ENCODE measurements at regions not wholly inside any gene's neighbourhood (a gene's known extent, or its start where the extent isn't known, plus 50 kb on each side); places are given as distances from the start of the nearest gene placed in this dataset.
"Not testable (repeated sequence)": the region's sequence is repeated elsewhere in the genome, so short reads cannot be mapped to it uniquely, and the experiment has no call there.

DNA sequence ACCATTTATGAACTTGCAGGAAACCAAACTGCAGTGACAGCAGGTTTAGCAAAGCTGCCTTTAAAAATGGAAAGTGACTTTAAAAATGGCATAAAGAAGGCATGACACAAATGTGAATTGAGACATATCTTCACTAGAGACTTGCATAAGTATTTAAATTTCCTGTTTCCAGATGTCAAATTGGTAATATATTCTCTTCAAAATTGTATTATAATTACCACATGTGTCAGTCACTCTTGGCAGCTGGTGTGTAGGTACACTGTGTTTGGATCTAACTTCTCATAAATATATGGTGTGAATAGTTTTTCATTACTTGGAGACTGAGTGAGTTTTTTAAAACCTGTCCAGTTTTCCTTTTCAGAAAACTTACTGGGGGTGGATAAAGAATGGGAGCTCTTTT lies 636.2 kb upstream of the SGO1 start:
- Mint-ChIP-seq H3K27me3 (ENCODE audit: unreplicated experiment) (no peaks in the 10 kb centered on the region), H3K27ac (ENCODE audit: unreplicated experiment) (no peak overlapping the region), H3K36me3 (ENCODE audit: low read depth, unreplicated experiment) (peaks cover 5% of the 10 kb centered on the region), H3K4me3 (ENCODE audit: unreplicated experiment) (no peak overlapping the region), H3K9me3 (ENCODE audit: unreplicated experiment) (peaks cover 4% of the 10 kb centered on the region), H3K4me1 (ENCODE audit: unreplicated experiment) (peaks cover 7% of the 10 kb centered on the region)
- TF ChIP-seq, protein P1, sequence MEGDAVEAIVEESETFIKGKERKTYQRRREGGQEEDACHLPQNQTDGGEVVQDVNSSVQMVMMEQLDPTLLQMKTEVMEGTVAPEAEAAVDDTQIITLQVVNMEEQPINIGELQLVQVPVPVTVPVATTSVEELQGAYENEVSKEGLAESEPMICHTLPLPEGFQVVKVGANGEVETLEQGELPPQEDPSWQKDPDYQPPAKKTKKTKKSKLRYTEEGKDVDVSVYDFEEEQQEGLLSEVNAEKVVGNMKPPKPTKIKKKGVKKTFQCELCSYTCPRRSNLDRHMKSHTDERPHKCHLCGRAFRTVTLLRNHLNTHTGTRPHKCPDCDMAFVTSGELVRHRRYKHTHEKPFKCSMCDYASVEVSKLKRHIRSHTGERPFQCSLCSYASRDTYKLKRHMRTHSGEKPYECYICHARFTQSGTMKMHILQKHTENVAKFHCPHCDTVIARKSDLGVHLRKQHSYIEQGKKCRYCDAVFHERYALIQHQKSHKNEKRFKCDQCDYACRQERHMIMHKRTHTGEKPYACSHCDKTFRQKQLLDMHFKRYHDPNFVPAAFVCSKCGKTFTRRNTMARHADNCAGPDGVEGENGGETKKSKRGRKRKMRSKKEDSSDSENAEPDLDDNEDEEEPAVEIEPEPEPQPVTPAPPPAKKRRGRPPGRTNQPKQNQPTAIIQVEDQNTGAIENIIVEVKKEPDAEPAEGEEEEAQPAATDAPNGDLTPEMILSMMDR (IDR thresholded peaks at IDR 0.05; ENCODE audit: unreplicated experiment), result no peak
- no peak for DNase-seq (ENCODE audit: low spot score)

DNA sequence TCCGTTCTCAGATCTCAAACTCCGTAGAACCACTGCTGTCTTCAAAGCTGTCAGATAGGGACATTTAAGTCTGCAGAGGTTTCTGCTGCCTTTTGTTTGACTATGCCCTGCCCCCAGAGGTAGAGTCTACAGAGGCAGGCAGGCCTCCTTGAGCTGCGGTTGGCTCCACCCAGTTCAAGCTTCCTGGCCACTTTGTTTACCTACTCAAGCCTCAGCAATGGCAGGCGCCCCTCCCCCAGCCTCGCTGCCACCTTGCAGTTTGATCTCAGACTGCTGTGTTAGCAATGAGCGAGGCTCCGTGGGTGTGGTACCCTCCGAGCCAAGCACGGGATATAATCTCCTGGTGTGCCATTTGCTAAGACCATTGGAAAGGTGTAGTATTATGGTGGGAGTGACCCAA lies 634.9 kb upstream of the SGO1 start:
- H3K4me3 Mint-ChIP-seq (ENCODE audit: unreplicated experiment); DNase-seq (ENCODE audit: low spot score); H3K9me3 Mint-ChIP-seq (ENCODE audit: unreplicated experiment); H3K36me3 Mint-ChIP-seq (ENCODE audit: low read depth, unreplicated experiment); H3K27ac Mint-ChIP-seq (ENCODE audit: unreplicated experiment); H3K27me3 Mint-ChIP-seq (ENCODE audit: unreplicated experiment); H3K4me1 Mint-ChIP-seq (ENCODE audit: unreplicated experiment): not testable (repeated sequence)

DNA sequence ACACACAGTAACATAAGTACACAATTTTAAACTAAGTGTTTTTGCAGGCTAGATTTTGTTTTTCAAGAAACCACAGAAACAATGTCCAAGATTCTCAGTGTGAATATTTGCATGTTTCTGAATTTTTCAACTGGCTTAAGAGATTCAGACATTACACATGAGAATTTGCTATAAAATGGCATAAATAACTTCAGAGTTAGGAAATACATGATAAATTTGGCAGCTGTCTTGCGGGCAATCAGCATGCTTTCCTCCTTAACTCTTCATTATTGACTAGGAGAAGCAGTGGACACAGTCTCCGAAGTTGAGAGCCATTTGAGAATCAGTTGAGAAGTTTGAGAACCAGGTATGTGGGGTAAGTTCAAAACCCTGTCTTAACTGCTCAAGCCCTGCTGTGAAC lies 625.6 kb upstream of the SGO1 start:
- Mint-ChIP-seq H3K27me3 (ENCODE audit: unreplicated experiment) (no peaks in the 10 kb centered on the region), H3K36me3 (ENCODE audit: low read depth, unreplicated experiment) (no peaks in the 10 kb centered on the region), H3K4me3 (ENCODE audit: unreplicated experiment) (no peak overlapping the region), H3K4me1 (ENCODE audit: unreplicated experiment) (no peaks in the 10 kb centered on the region), H3K27ac (ENCODE audit: unreplicated experiment) (no peak overlapping the region), H3K9me3 (ENCODE audit: unreplicated experiment) (no peaks in the 10 kb centered on the region)
- TF ChIP-seq, protein P1 (IDR thresholded peaks at IDR 0.05; ENCODE audit: unreplicated experiment), result no peak
- DNase-seq (ENCODE audit: low spot score), result no peak

DNA sequence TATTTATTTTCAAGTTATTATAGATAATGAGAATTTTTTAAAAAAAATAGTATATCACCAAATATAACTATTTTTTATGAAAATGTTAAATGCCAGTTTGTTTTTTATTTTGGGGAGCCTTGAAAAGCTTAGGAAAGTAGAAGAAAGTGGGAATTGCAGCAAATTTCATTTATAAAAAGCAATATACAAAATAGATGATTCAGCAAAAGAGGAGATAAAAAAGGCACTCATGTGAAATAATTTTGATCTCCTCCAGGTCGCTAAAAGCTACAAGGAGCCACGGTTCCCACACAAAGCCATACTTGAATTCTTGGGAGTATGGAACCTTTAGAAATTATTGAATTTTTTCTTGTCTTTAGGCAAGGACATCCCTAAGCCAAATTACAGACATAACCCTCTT lies 625.0 kb upstream of the SGO1 start:
- no peaks in the 10 kb centered on the region for H3K9me3 Mint-ChIP-seq (ENCODE audit: unreplicated experiment)
- TF ChIP-seq, protein P1 (IDR thresholded peaks at IDR 0.05; ENCODE audit: unreplicated experiment), result no peak
- H3K27me3 Mint-ChIP-seq (ENCODE audit: unreplicated experiment), result no peaks in the 10 kb centered on the region
- DNase-seq (ENCODE audit: low spot score), result no peak
- H3K4me3 Mint-ChIP-seq (ENCODE audit: unreplicated experiment), result no peak overlapping the region
- H3K4me1 Mint-ChIP-seq (ENCODE audit: unreplicated experiment), result no peaks in the 10 kb centered on the region
- no peak overlapping the region for H3K27ac Mint-ChIP-seq (ENCODE audit: unreplicated experiment)
- no peaks in the 10 kb centered on the region for H3K36me3 Mint-ChIP-seq (ENCODE audit: low read depth, unreplicated experiment)

DNA sequence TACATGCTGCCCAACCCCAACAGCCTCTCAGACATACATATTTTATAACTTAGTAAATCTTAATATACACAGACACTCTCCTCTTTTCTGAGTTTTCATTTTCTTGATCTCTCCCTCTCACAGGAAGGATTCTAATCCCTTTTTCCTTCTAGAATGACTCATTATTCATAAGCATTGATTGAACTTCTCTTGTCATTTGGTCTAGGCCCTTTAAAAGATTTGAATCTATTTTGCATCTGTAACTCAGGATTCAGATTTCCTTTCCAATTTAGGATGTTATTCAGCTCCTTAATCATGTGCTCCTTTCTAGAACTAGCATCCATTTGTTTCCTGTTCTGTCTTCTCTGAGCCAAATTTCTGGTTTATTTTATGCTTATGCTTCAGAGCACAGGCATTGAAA lies 624.5 kb upstream of the SGO1 start:
- Mint-ChIP-seq H3K4me1 (ENCODE audit: unreplicated experiment) (no peaks in the 10 kb centered on the region), H3K4me3 (ENCODE audit: unreplicated experiment) (no peak overlapping the region), H3K9me3 (ENCODE audit: unreplicated experiment) (no peaks in the 10 kb centered on the region), H3K27ac (ENCODE audit: unreplicated experiment) (no peak overlapping the region), H3K36me3 (ENCODE audit: low read depth, unreplicated experiment) (no peaks in the 10 kb centered on the region), H3K27me3 (ENCODE audit: unreplicated experiment) (no peaks in the 10 kb centered on the region)
- TF ChIP-seq, protein P1 (IDR thresholded peaks at IDR 0.05; ENCODE audit: unreplicated experiment), result no peak
- no peak for DNase-seq (ENCODE audit: low spot score)

DNA sequence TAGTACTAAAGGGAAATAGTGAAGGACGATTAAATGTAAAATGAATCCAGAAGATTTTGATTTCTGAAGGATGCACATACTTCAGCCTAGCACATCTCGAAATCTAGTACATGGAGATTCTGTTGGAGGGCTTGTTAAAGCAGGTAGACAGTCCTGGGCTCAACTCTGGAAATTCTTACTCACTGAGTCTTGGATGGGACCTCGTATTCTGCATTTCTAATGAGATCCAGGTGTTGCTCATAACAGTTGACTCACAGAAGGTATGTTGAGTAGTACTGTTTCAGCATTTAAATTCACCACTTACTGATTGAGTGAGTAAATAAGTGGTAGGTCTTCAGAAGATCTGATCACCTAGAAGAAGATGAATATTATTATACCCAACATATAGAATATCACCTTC lies 623.4 kb upstream of the SGO1 start:
- Mint-ChIP-seq H3K36me3 (ENCODE audit: low read depth, unreplicated experiment) (no peaks in the 10 kb centered on the region), H3K4me3 (ENCODE audit: unreplicated experiment) (no peak overlapping the region), H3K27ac (ENCODE audit: unreplicated experiment) (no peak overlapping the region), H3K4me1 (ENCODE audit: unreplicated experiment) (no peaks in the 10 kb centered on the region), H3K27me3 (ENCODE audit: unreplicated experiment) (no peaks in the 10 kb centered on the region), H3K9me3 (ENCODE audit: unreplicated experiment) (no peaks in the 10 kb centered on the region)
- TF ChIP-seq, protein P1 (IDR thresholded peaks at IDR 0.05; ENCODE audit: unreplicated experiment), result no peak
- no peak for DNase-seq (ENCODE audit: low spot score)
